ENCODE measurements at regions not wholly inside any gene's neighbourhood (a gene's known extent, or its start where the extent isn't known, plus 50 kb on each side); places are given as distances from the start of the nearest gene placed in this dataset.

DNA sequence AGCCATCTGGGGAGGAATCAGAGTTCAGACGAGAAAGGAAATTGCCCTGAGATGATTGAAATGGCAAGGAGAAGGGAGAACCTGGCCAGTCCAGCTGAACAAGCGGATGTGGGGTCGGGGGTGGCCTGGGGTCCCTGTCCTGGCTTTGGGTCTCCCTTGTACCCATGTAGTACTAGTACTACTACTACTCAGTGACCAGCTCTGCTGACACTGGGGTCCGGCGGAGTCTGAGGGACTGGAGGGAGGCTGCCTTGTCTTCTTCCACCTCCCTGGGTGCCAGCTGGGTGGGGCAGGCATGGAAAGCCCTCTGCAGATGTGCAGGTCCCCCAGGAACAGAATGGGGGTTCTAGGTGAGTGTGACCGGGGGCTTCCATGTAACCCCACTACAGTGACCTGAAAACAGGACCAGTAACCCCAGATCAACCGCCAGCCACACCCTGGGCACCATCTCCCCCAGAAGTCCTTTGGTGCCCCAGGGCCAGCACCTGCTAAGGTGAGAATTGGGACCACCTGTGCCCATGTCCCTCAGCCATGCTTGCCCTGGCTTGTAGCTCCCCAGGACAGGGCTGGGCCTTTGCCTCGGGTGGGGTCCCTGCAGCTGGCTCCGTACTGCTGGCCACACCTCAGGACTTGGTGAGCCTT lies 89.1 kb upstream of the COL5A1 start:
- H3K4me3 ChIP-seq (ENCODE audit: low read depth, low read length): no peak overlapping the region
- TF ChIP-seq, protein P1, sequence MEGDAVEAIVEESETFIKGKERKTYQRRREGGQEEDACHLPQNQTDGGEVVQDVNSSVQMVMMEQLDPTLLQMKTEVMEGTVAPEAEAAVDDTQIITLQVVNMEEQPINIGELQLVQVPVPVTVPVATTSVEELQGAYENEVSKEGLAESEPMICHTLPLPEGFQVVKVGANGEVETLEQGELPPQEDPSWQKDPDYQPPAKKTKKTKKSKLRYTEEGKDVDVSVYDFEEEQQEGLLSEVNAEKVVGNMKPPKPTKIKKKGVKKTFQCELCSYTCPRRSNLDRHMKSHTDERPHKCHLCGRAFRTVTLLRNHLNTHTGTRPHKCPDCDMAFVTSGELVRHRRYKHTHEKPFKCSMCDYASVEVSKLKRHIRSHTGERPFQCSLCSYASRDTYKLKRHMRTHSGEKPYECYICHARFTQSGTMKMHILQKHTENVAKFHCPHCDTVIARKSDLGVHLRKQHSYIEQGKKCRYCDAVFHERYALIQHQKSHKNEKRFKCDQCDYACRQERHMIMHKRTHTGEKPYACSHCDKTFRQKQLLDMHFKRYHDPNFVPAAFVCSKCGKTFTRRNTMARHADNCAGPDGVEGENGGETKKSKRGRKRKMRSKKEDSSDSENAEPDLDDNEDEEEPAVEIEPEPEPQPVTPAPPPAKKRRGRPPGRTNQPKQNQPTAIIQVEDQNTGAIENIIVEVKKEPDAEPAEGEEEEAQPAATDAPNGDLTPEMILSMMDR (IDR thresholded peaks at IDR 0.05; ENCODE audit: borderline replicate concordance, insufficient read depth, low read depth, low read length): no peak

DNA sequence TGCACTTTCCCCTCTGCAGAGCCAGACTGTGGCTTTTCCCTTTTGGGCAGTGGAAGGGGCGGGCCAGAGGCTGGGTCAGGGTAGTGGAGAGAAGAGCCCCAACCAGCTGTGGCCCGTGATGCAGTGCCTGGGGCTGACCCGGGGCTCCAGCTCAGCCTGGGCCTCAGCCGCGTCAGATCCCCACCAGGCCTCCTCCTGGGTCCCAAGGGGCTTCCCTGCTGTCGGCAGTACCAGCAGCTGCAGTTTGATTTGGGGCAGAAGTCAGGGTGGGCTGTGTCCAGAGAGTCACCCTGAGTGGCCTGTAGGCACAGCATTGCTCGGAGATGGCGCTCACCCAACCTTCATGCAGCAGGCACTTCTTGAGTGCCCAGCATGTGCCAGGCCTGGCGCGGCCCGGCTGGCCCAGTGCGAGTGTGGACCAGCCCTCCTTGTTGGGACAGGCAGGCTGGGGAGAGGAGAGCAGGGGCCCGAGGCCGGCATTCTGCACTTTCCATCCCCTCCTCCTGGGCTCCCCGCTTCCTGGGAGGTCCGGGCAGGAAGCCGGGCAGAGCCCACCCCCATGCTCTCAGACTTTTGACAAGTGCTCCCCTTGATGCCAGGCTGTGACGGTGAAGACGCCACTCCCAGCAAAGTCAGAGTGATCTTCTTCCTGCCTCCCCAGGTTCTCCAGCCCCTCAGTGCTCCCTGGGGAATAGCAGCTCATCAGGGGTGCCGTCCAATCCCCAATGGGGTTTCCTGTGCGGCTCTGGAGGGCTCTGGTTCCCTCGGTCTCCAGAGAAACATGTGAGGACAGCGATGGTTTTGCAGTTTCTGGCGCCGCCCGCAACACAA lies 88.3 kb upstream of the COL5A1 start:
- H3K4me3 ChIP-seq (ENCODE audit: low read depth, low read length): no peak overlapping the region
- TF ChIP-seq, protein P1 (IDR thresholded peaks at IDR 0.05; ENCODE audit: borderline replicate concordance, insufficient read depth, low read depth, low read length): no peak

DNA sequence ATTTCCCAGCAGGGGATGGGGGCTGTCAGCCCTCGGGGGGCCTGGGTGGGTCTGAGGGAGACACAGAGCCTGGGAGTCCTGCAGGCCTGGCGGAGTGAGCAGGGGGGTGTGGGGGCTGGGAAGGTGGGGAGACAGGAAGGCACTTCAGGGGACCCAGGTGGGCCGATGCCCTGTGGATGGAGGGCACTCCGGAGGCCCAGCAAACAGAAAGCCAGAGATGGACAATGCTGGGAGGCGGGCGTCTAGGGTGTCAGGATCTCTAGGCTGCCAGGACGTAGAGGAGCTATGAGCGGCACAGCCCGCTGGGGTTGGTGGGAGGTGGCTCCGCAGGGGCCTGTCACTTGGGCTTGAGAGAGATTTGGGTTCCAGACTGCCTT lies 87.6 kb upstream of the COL5A1 start:
- TF ChIP-seq, protein P1 (IDR thresholded peaks at IDR 0.05; ENCODE audit: borderline replicate concordance, insufficient read depth, low read depth, low read length): no peak
- no peak overlapping the region for H3K4me3 ChIP-seq (ENCODE audit: low read depth, low read length)

DNA sequence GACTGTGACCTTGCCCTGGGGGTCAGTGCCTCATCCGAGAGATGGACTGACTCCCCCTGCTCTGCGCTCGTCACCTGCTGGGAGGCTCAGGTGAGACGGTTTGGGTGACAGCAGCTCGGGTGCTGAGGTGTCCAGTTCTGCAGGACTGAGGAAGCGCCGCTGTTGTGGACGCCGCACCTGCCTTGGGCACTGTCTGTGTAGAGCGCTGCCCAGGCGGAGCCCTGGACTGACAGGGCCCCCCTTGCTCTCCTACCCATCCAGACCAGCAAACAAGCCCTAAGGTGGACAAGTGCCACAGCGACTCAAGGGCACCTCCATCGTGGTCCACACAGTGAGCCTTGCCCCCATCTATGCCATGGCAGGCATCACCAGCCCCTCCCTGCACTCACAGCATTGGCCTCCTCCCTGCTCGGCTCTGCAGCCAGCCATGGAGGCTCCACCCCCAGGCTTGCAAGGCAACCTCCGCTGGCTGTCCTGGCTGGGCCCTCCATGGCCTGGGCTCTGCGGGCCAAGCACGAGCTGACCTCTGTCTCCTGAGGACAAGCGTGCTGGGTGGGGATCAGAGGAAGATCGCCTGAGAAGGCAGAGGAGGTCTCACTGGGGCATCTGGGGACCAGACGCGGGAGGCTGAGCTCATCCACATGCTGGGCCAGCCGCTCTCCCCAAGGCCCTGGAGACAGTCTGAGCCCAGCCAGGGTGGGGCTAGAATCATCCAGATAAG lies 87.1 kb upstream of the COL5A1 start:
- TF ChIP-seq, protein P1 (IDR thresholded peaks at IDR 0.05; ENCODE audit: borderline replicate concordance, insufficient read depth, low read depth, low read length): no peak

DNA sequence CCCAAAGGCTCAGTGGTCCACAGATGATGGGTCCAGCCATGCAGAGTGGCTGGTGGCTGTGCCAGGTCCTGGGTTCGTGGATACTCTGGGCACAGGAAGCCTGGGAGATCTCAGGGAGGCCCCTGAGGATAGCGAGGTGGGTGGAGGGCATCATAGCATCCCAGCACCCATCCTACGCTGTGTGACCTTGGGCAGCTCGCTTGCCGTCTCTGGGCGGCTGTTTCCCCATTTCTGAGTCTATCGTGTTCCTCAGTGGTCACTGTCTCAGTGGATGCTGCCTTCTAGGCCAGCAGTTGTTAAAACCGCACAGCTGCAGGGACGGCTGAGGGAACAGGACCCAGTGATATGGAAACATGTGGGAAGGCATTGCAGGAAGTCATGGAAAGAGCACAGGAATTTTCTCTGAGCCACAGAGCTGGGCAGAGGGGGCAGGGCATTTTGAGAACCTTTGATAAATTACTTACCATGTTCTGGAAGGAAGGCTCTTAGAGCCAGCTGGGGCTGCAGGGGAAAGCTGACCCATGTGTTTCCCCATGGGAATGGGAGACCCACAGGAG lies 86.4 kb upstream of the COL5A1 start:
- H3K4me3 ChIP-seq (ENCODE audit: low read depth, low read length): no peak overlapping the region

More for the DNA sequence above, 87.1 kb upstream of the COL5A1 start:
- H3K4me3 ChIP-seq (ENCODE audit: low read depth, low read length): no peak overlapping the region

DNA sequence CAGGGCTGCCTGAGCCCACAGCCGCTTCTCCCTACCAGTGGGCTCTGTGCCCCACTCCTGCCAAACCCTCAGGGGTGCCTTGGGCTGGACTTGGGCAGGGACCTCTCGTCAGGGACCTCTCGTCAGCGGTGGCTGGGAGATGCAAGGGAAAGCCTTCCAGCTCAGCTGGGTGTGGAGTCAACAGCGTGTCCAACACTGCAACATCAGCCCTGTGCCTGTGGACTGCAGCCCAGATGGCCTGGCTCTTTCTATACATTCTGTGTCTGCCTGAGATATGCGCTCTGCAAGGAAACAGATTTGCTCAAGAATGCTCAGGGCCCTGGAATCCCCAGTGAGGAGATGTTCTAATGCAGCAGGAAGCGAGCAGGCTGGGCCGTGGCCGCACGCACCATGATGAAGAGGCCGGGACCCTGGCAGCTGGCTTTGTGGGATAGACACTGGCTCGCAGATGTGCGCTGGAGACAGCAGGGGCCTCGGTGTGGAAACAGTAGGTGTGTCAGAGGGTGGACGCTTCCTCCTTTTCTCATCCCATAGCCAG lies 85.0 kb upstream of the COL5A1 start:
- TF ChIP-seq, protein P1 (IDR thresholded peaks at IDR 0.05; ENCODE audit: borderline replicate concordance, insufficient read depth, low read depth, low read length): no peak
- H3K4me3 ChIP-seq (ENCODE audit: low read depth, low read length): no peak overlapping the region

More for the DNA sequence above, 86.4 kb upstream of the COL5A1 start:
- TF ChIP-seq, protein P1 (IDR thresholded peaks at IDR 0.05; ENCODE audit: borderline replicate concordance, insufficient read depth, low read depth, low read length): no peak

All from GM12875 (cell line).